ENCODE measurements at regions not wholly inside any gene's neighbourhood (a gene's known extent, or its start where the extent isn't known, plus 50 kb on each side); places are given as distances from the start of the nearest gene placed in this dataset.
"Not testable (repeated sequence)": the region's sequence is repeated elsewhere in the genome, so short reads cannot be mapped to it uniquely, and the experiment has no call there.

- no peaks in the 10 kb centered on the region for H3K36me3 ChIP-seq (ENCODE audit: control insufficient read depth, low read length)
- H3K4me2 ChIP-seq (ENCODE audit: low read length) = no peak overlapping the region
- no peaks in the 10 kb centered on the region for H3K27me3 ChIP-seq (ENCODE audit: control insufficient read depth, low read length)
- no peaks in the 10 kb centered on the region for H3K79me2 ChIP-seq (ENCODE audit: control insufficient read depth, low read length)
- H3K27ac ChIP-seq (ENCODE audit: low read depth, low read length) = no peak overlapping the region
- H3K9me3 ChIP-seq (ENCODE audit: control insufficient read depth, insufficient read depth, low read length) = no peaks in the 10 kb centered on the region
- H3K4me3 ChIP-seq (ENCODE audit: low read length) = no peak overlapping the region
- H4K20me1 ChIP-seq (ENCODE audit: control insufficient read depth, insufficient read depth, low read depth, low read length) = no peaks in the 10 kb centered on the region
- no peaks in the 10 kb centered on the region for H3K4me1 ChIP-seq (ENCODE audit: control insufficient read depth, low read length)
- no peaks in the 10 kb centered on the region for H3K9me2 ChIP-seq (replicated peaks; ENCODE audit: control insufficient read depth, low read length)
- TF ChIP-seq EZH2phosphoT487 (IDR thresholded peaks at IDR 0.05; ENCODE audit: borderline replicate concordance, low read length) (no peak), CTCF (IDR thresholded peaks at IDR 0.05; ENCODE audit: low read depth, low read length, poor library complexity, severe bottlenecking) (no peak)
- H3F3A ChIP-seq (ENCODE audit: control insufficient read depth, insufficient read depth) = no peaks in the 10 kb centered on the region
Observed at GRCh38 chr1:60692031-60692430, 390.3 kb upstream of the NFIA start.

GRCh38 chr1:60688221-60688620 lies 394.1 kb upstream of the NFIA start:
- not testable (repeated sequence) for H3K4me3 ChIP-seq (ENCODE audit: low read length)

DNA sequence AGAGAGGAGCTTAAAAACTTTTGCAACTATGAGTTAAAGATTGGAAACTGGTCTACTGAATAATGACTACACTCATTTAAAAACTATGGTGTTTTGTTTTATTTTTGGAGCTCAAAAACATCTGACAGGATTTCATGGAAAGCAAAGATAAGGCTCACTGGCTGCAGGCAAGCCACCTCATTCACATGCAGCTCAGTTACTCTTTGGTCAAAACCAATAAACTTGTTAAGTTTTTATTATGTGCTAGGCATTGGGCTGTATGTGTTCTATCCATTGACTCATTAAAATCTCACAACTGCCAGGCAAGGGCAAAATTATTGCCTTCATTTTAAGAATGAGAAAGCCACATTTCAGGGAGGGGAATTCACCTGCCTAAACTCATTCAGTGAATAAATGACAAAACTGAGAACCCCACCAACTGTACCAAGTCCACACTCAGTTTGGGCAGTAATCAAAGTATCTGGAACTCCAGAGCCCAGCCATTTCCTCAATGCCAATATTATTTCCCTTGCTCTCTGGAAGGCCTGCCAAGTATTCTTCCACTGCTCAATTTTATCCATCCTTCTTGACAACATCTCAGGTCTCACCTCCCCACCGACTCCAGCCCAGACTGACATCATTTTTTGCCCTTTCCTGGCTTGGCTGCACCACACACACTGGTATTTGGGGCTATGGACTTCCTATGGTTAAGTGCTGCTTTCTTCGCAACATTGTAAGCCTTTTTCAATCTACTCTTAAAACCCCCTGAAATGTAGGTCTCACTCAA lies 401.1 kb upstream of the NFIA start:
- Histone ChIP-seq H3K9me3 (ENCODE audit: control insufficient read depth, insufficient read depth, low read length) (no peaks in the 10 kb centered on the region), H3K79me2 (ENCODE audit: control insufficient read depth, low read length) (no peaks in the 10 kb centered on the region), H3K27me3 (ENCODE audit: control insufficient read depth, low read length) (no peaks in the 10 kb centered on the region), H3K4me2 (ENCODE audit: low read length) (no peak overlapping the region), H3F3A (ENCODE audit: control insufficient read depth, insufficient read depth) (no peaks in the 10 kb centered on the region), H3K27ac (ENCODE audit: low read depth, low read length) (no peak overlapping the region), H3K9me2 (replicated peaks; ENCODE audit: control insufficient read depth, low read length) (no peaks in the 10 kb centered on the region; the same call in 1 of the 2 replicates), H4K20me1 (ENCODE audit: control insufficient read depth, insufficient read depth, low read depth, low read length) (no peaks in the 10 kb centered on the region), H3K4me1 (ENCODE audit: control insufficient read depth, low read length) (no peaks in the 10 kb centered on the region), H3K4me3 (ENCODE audit: low read length) (no peak overlapping the region), H3K36me3 (ENCODE audit: control insufficient read depth, low read length) (no peaks in the 10 kb centered on the region)
- no peak for TF ChIP-seq CTCF (IDR thresholded peaks at IDR 0.05; ENCODE audit: low read depth, low read length, poor library complexity, severe bottlenecking)
- no peak for TF ChIP-seq EZH2phosphoT487 (IDR thresholded peaks at IDR 0.05; ENCODE audit: borderline replicate concordance, low read length)

More at GRCh38 chr1:60688221-60688620, 394.1 kb upstream of the NFIA start:
- H3K9me2 ChIP-seq (replicated peaks; ENCODE audit: control insufficient read depth, low read length); H3K36me3 ChIP-seq (ENCODE audit: control insufficient read depth, low read length); H3K9me3 ChIP-seq (ENCODE audit: control insufficient read depth, insufficient read depth, low read length); H4K20me1 ChIP-seq (ENCODE audit: control insufficient read depth, insufficient read depth, low read depth, low read length); H3K4me1 ChIP-seq (ENCODE audit: control insufficient read depth, low read length); H3K27me3 ChIP-seq (ENCODE audit: control insufficient read depth, low read length); H3K79me2 ChIP-seq (ENCODE audit: control insufficient read depth, low read length); H3F3A ChIP-seq (ENCODE audit: control insufficient read depth, insufficient read depth); H3K4me2 ChIP-seq (ENCODE audit: low read length); H3K27ac ChIP-seq (ENCODE audit: low read depth, low read length): not testable (repeated sequence)

DNA sequence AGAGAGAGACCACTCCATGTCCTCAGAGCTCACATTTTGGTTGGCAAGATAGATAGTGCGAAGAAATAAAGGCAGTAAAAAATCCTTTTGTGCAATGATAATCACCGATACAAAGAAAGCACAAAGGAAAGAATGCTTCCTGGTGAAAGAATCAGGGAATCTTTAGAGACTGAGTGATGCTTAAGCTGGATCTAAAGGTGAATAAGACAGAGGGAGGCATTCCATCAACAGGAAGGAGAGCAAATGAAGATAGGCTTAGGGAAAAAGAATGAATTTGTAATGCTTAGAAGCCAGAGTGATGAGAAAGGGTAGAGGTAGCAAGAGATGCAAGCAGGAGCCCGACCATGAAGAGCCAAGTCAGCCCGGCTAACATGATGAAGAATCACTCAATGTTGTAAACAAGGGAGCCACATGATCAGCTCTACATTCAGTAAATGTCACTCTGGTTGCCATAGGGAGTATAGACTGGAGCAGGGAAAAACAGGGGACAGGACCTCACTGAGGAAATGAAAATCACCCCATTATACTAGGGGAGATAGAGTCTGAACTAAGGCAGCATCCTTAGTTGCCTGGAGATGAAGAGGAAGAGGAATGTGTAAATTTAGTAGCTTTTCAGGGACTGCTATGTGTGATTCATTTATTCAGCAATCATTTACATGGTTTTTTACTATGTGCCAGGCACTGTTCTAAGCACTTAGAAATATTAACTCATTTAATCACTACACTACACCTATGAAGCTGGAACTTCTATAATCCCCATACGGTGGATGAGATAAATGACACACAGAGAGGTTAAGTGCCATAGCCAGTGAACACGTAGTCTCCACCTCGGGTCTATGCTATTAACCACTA lies 402.6 kb upstream of the NFIA start:
- no peaks in the 10 kb centered on the region for H4K20me1 ChIP-seq (ENCODE audit: control insufficient read depth, insufficient read depth, low read depth, low read length)
- no peaks in the 10 kb centered on the region for H3F3A ChIP-seq (ENCODE audit: control insufficient read depth, insufficient read depth)
- H3K4me1 ChIP-seq (ENCODE audit: control insufficient read depth, low read length) = no peaks in the 10 kb centered on the region
- no peaks in the 10 kb centered on the region; the same call in 1 of the 2 replicates for H3K9me2 ChIP-seq (replicated peaks; ENCODE audit: control insufficient read depth, low read length)
- H3K4me2 ChIP-seq (ENCODE audit: low read length) = no peak overlapping the region
- no peak overlapping the region for H3K27ac ChIP-seq (ENCODE audit: low read depth, low read length)
- H3K27me3 ChIP-seq (ENCODE audit: control insufficient read depth, low read length) = no peaks in the 10 kb centered on the region
- no peak overlapping the region for H3K4me3 ChIP-seq (ENCODE audit: low read length)
- no peaks in the 10 kb centered on the region for H3K36me3 ChIP-seq (ENCODE audit: control insufficient read depth, low read length)
- H3K79me2 ChIP-seq (ENCODE audit: control insufficient read depth, low read length) = no peaks in the 10 kb centered on the region
- no peaks in the 10 kb centered on the region for H3K9me3 ChIP-seq (ENCODE audit: control insufficient read depth, insufficient read depth, low read length)
- no peak for TF ChIP-seq EZH2phosphoT487 (IDR thresholded peaks at IDR 0.05; ENCODE audit: borderline replicate concordance, low read length)
- TF ChIP-seq CTCF (IDR thresholded peaks at IDR 0.05; ENCODE audit: low read depth, low read length, poor library complexity, severe bottlenecking) = no peak

Data from DOHH2 (cell line).